ENCODE measurements at regions not wholly inside any gene's neighbourhood (a gene's known extent, or its start where the extent isn't known, plus 50 kb on each side); places are given as distances from the start of the nearest gene placed in this dataset.

- TF ChIP-seq YY1 (IDR thresholded peaks at IDR 0.05; ENCODE audit: extremely low read depth, insufficient replicate concordance, low read depth, low read length) (no peak), CEBPB (IDR thresholded peaks at IDR 0.05; ENCODE audit: low read depth) (no peak), ATF3 (IDR thresholded peaks at IDR 0.05) (no peak), SIN3A (IDR thresholded peaks at IDR 0.05; ENCODE audit: low read depth) (no peak), POLR2A (IDR thresholded peaks at IDR 0.05; ENCODE audit: borderline replicate concordance, extremely low read depth, insufficient read depth, insufficient read length) (no peak), ZFX (IDR thresholded peaks at IDR 0.05) (no peak), JUND (IDR thresholded peaks at IDR 0.05) (no peak), POLR2AphosphoS5 (IDR thresholded peaks at IDR 0.05; ENCODE audit: low read depth, low read length) (no peak), FOSL1 (IDR thresholded peaks at IDR 0.05; ENCODE audit: low read depth) (no peak), SRF (IDR thresholded peaks at IDR 0.05; ENCODE audit: low read depth) (no peak), EZH2phosphoT487 (IDR thresholded peaks at IDR 0.05; ENCODE audit: borderline replicate concordance) (no peak), CBX3 (IDR thresholded peaks at IDR 0.05; ENCODE audit: low read depth) (no peak), EGR1 (IDR thresholded peaks at IDR 0.05; ENCODE audit: low read depth) (no peak), CTCF (IDR thresholded peaks at IDR 0.05 in 2 of 3, conservative IDR thresholded peaks at IDR 0.05 in 1 of 3; ENCODE audit: borderline replicate concordance in 1 of 3, insufficient read depth in 1 of 3, low read depth in 2 of 3, low read length in 2 of 3) (no peak), EZH2 (IDR thresholded peaks at IDR 0.05) (no peak), REST (IDR thresholded peaks at IDR 0.05; ENCODE audit: low read depth) (no peak), SP1 (IDR thresholded peaks at IDR 0.05; ENCODE audit: low read depth) (no peak), ELF1 (IDR thresholded peaks at IDR 0.05; ENCODE audit: borderline replicate concordance, low read depth) (no peak)
- TF ChIP-seq, protein P1, sequence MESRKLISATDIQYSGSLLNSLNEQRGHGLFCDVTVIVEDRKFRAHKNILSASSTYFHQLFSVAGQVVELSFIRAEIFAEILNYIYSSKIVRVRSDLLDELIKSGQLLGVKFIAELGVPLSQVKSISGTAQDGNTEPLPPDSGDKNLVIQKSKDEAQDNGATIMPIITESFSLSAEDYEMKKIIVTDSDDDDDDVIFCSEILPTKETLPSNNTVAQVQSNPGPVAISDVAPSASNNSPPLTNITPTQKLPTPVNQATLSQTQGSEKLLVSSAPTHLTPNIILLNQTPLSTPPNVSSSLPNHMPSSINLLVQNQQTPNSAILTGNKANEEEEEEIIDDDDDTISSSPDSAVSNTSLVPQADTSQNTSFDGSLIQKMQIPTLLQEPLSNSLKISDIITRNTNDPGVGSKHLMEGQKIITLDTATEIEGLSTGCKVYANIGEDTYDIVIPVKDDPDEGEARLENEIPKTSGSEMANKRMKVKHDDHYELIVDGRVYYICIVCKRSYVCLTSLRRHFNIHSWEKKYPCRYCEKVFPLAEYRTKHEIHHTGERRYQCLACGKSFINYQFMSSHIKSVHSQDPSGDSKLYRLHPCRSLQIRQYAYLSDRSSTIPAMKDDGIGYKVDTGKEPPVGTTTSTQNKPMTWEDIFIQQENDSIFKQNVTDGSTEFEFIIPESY (IDR thresholded peaks at IDR 0.05; ENCODE audit: extremely low read depth, insufficient replicate concordance, low read length) = no peak
- TF ChIP-seq, protein P2, sequence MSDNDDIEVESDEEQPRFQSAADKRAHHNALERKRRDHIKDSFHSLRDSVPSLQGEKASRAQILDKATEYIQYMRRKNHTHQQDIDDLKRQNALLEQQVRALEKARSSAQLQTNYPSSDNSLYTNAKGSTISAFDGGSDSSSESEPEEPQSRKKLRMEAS (IDR thresholded peaks at IDR 0.05) = no peak
- intact Hi-C loops (cut with micrococcal nuclease) = no loop called here
- Histone ChIP-seq H3K9me3 (ENCODE audit: control insufficient read depth in 1 of 2, insufficient read depth in 1 of 2, low read depth in 1 of 2, low read length in 2 of 2) (no peaks in the 10 kb centered on the region), H3K36me3 (ENCODE audit: control insufficient read depth in 1 of 2, insufficient read depth in 2 of 2, low read length in 2 of 2) (no peaks in the 10 kb centered on the region), H3K27ac (ENCODE audit: low read depth, low read length) (no peak overlapping the region), H3K9me2 (ENCODE audit: insufficient read depth) (no peaks in the 10 kb centered on the region), H3K4me2 (ENCODE audit: low read length) (no peak overlapping the region), H3K4me3 (replicated peaks in 1 of 2; ENCODE audit: low read depth in 1 of 2, low read length in 2 of 2) (no peak overlapping the region), H2AFZ (ENCODE audit: low read depth, low read length, poor library complexity, severe bottlenecking) (no peak overlapping the region), H3K27me3 (ENCODE audit: insufficient read depth, low read length) (no peaks in the 10 kb centered on the region), H3K9ac (ENCODE audit: low read length) (no peak overlapping the region), H3K79me2 (ENCODE audit: insufficient read depth, low read length) (no peaks in the 10 kb centered on the region), H4K20me1 (ENCODE audit: insufficient read depth) (no peaks in the 10 kb centered on the region), H3K4me1 (ENCODE audit: control insufficient read depth in 1 of 2, insufficient read depth in 2 of 2, low read length in 2 of 2) (peaks cover 0 to 4% of the 10 kb centered on the region in 2 experiments; a peak in 1 of 4 replicates)
- DNase-seq (ENCODE audit: low read depth, low spot score) = no peak
- ChIA-PET RAD21 (ENCODE audit: low non-redundant PET in 1 of 2, low total read pairs in 2 of 2, uncharacterized antibody in 2 of 2, unreplicated experiment in 2 of 2) (no interaction called here), POLR2A (no interaction called here), CTCF (no interaction called here)
- no TSS peak for BruUV-seq (replicated peaks)
- ATAC-seq = no peak
Measured at GRCh38 chr5:109571785-109572184, 117.9 kb upstream of the MAN2A1 start.

All from HCT116 (cell line).